Ishikawa (cell line): ENCODE measurements at regions not wholly inside any gene's neighbourhood (a gene's known extent, or its start where the extent isn't known, plus 50 kb on each side); places are given as distances from the start of the nearest gene placed in this dataset.

ENCODE experiments used
- CEBPB ChIP-seq: IDR thresholded peaks from 2 replicates; pipeline ENCODE4 v1.6.1; 2012
- CREB1 ChIP-seq: IDR thresholded peaks from 2 replicates; pipeline ENCODE4 v1.6.1; 2012; ENCODE audit warnings: low read depth
- EGR1 ChIP-seq: IDR thresholded peaks from 2 replicates; pipeline ENCODE4 v1.6.1; 2012
- EP300 ChIP-seq: IDR thresholded peaks from 2 replicates; pipeline ENCODE4 v1.6.1; 2012; ENCODE audit warnings: borderline replicate concordance
- FOXM1 ChIP-seq: IDR thresholded peaks from 2 replicates; pipeline ENCODE4 v1.6.1; 2012; ENCODE audit warnings: low read depth, borderline replicate concordance
- MAX ChIP-seq: IDR thresholded peaks from 2 replicates; pipeline ENCODE4 v1.6.1; 2012
- NFIC ChIP-seq: IDR thresholded peaks from 2 replicates; pipeline ENCODE4 v1.6.1; 2012
- RAD21 ChIP-seq: IDR thresholded peaks from 2 replicates; pipeline ENCODE4 v1.6.1; 2012; ENCODE audit warnings: low read depth
- REST ChIP-seq: IDR thresholded peaks from 2 replicates; pipeline ENCODE4 v1.6.1; 2012; ENCODE audit warnings: low read depth, mild to moderate bottlenecking
- TAF1 ChIP-seq: IDR thresholded peaks from 2 replicates; pipeline ENCODE4 v1.6.1; 2012; ENCODE audit warnings: low read depth, mild to moderate bottlenecking
- TCF12 ChIP-seq: IDR thresholded peaks from 2 replicates; pipeline ENCODE4 v1.6.1; 2012; ENCODE audit warnings: low read depth
- USF1 ChIP-seq: IDR thresholded peaks from 2 replicates; pipeline ENCODE4 v1.6.1; 2012
- YY1 ChIP-seq: IDR thresholded peaks from 2 replicates; pipeline ENCODE4 v1.6.1; 2012; ENCODE audit warnings: low read depth
- ZBTB7A ChIP-seq: IDR thresholded peaks from 2 replicates; pipeline ENCODE4 v1.6.1; 2012; ENCODE audit warnings: low read depth

- TF ChIP-seq EP300 = no peak
- no peak for TF ChIP-seq TAF1
- TF ChIP-seq RAD21 = no peak
- TF ChIP-seq NFIC = no peak
- TF ChIP-seq REST = no peak
- no peak for TF ChIP-seq FOXM1
- TF ChIP-seq EGR1 = no peak
- no peak for TF ChIP-seq USF1
- TF ChIP-seq CEBPB = no peak
- no peak for TF ChIP-seq ZBTB7A
- no peak for TF ChIP-seq MAX
- TF ChIP-seq CREB1 = no peak
- no peak for TF ChIP-seq TCF12
- TF ChIP-seq YY1 = no peak
Measured at GRCh38 chr11:134466156-134466555, 54.1 kb upstream of the B3GAT1 start.
